ENCODE measurements at regions not wholly inside any gene's neighbourhood (a gene's known extent, or its start where the extent isn't known, plus 50 kb on each side); places are given as distances from the start of the nearest gene placed in this dataset.

GRCh38 chr1:58325866-58326265 lies 220.7 kb downstream of the OMA1 start:
- H3K9me3 ChIP-seq (ENCODE audit: control insufficient read depth, insufficient read depth, low read depth, low read length) = no peaks in the 10 kb centered on the region
- no peaks in the 10 kb centered on the region for H4K20me1 ChIP-seq (ENCODE audit: control insufficient read depth, extremely low read depth, insufficient read depth, low read length)
- no peak for DNase-seq (ENCODE audit: low read depth in 2 of 2)
- TF ChIP-seq EZH2 (IDR thresholded peaks at IDR 0.05; ENCODE audit: low read length, missing control alignments) (no peak), CTCF (conservative IDR thresholded peaks at IDR 0.05 in 1 of 2, IDR thresholded peaks at IDR 0.05 in 1 of 2; ENCODE audit: low read depth in 1 of 2, low read length in 2 of 2) (no peak)
- H3K4me1 ChIP-seq (ENCODE audit: control insufficient read depth, extremely low read depth, insufficient read depth, low read length) = no peaks in the 10 kb centered on the region
- no peak overlapping the region for H3K4me3 ChIP-seq (replicated peaks in 1 of 4; ENCODE audit: control extremely low read depth in 1 of 4, insufficient read depth in 1 of 4, low read depth in 3 of 4, low read length in 4 of 4)
- no peak overlapping the region for H2AFZ ChIP-seq (ENCODE audit: low read length)
- no peaks in the 10 kb centered on the region for H3K36me3 ChIP-seq (ENCODE audit: control insufficient read depth, insufficient read depth, low read length)
- no peaks in the 10 kb centered on the region for H3K79me2 ChIP-seq (ENCODE audit: control insufficient read depth, insufficient read depth, low read length)
- H3K4me2 ChIP-seq (ENCODE audit: extremely low read depth, insufficient read depth, low read length) = no peak overlapping the region
- no peak overlapping the region for H3K27ac ChIP-seq (ENCODE audit: insufficient read depth, low read length)
- H3K9ac ChIP-seq (ENCODE audit: insufficient read depth, low read length) = no peak overlapping the region
- H3K27me3 ChIP-seq (ENCODE audit: control insufficient read depth, insufficient read depth, low read length) = no peaks in the 10 kb centered on the region

GRCh38 chr1:58324558-58324957 lies 222.0 kb downstream of the OMA1 start:
- H3K27me3 ChIP-seq (ENCODE audit: control insufficient read depth, insufficient read depth, low read length) = no peaks in the 10 kb centered on the region
- no peak overlapping the region for H3K4me2 ChIP-seq (ENCODE audit: extremely low read depth, insufficient read depth, low read length)
- no peaks in the 10 kb centered on the region for H3K9me3 ChIP-seq (ENCODE audit: control insufficient read depth, insufficient read depth, low read depth, low read length)
- H2AFZ ChIP-seq (ENCODE audit: low read length) = no peak overlapping the region
- H3K9ac ChIP-seq (ENCODE audit: insufficient read depth, low read length) = no peak overlapping the region
- H4K20me1 ChIP-seq (ENCODE audit: control insufficient read depth, extremely low read depth, insufficient read depth, low read length) = no peaks in the 10 kb centered on the region
- no peaks in the 10 kb centered on the region for H3K4me1 ChIP-seq (ENCODE audit: control insufficient read depth, extremely low read depth, insufficient read depth, low read length)
- H3K36me3 ChIP-seq (ENCODE audit: control insufficient read depth, insufficient read depth, low read length) = no peaks in the 10 kb centered on the region
- H3K4me3 ChIP-seq (replicated peaks in 1 of 4; ENCODE audit: control extremely low read depth in 1 of 4, insufficient read depth in 1 of 4, low read depth in 3 of 4, low read length in 4 of 4) = no peak overlapping the region
- TF ChIP-seq CTCF (conservative IDR thresholded peaks at IDR 0.05 in 1 of 2, IDR thresholded peaks at IDR 0.05 in 1 of 2; ENCODE audit: low read depth in 1 of 2, low read length in 2 of 2) (no peak), EZH2 (IDR thresholded peaks at IDR 0.05; ENCODE audit: low read length, missing control alignments) (no peak)
- H3K27ac ChIP-seq (ENCODE audit: insufficient read depth, low read length) = no peak overlapping the region
- no peak for DNase-seq (ENCODE audit: low read depth in 2 of 2)
- H3K79me2 ChIP-seq (ENCODE audit: control insufficient read depth, insufficient read depth, low read length) = no peaks in the 10 kb centered on the region

- Histone ChIP-seq H4K20me1 (ENCODE audit: control insufficient read depth, extremely low read depth, insufficient read depth, low read length) (no peaks in the 10 kb centered on the region), H3K36me3 (ENCODE audit: control insufficient read depth, insufficient read depth, low read length) (no peaks in the 10 kb centered on the region), H3K79me2 (ENCODE audit: control insufficient read depth, insufficient read depth, low read length) (no peaks in the 10 kb centered on the region), H3K4me1 (ENCODE audit: control insufficient read depth, extremely low read depth, insufficient read depth, low read length) (no peaks in the 10 kb centered on the region), H3K4me3 (replicated peaks in 1 of 4; ENCODE audit: control extremely low read depth in 1 of 4, insufficient read depth in 1 of 4, low read depth in 3 of 4, low read length in 4 of 4) (no peak overlapping the region), H3K27ac (ENCODE audit: insufficient read depth, low read length) (no peak overlapping the region), H2AFZ (ENCODE audit: low read length) (no peak overlapping the region), H3K9ac (ENCODE audit: insufficient read depth, low read length) (no peak overlapping the region), H3K27me3 (ENCODE audit: control insufficient read depth, insufficient read depth, low read length) (no peaks in the 10 kb centered on the region), H3K4me2 (ENCODE audit: extremely low read depth, insufficient read depth, low read length) (no peak overlapping the region), H3K9me3 (ENCODE audit: control insufficient read depth, insufficient read depth, low read depth, low read length) (no peaks in the 10 kb centered on the region)
- no peak for DNase-seq (ENCODE audit: low read depth in 2 of 2)
- TF ChIP-seq EZH2 (IDR thresholded peaks at IDR 0.05; ENCODE audit: low read length, missing control alignments) = no peak
- TF ChIP-seq CTCF (conservative IDR thresholded peaks at IDR 0.05 in 1 of 2, IDR thresholded peaks at IDR 0.05 in 1 of 2; ENCODE audit: low read depth in 1 of 2, low read length in 2 of 2) = no peak
These were observed 228.1 kb downstream of the OMA1 start for GRCh38 chr1:58318157-58319005.
